ENCODE measurements at regions not wholly inside any gene's neighbourhood (a gene's known extent, or its start where the extent isn't known, plus 50 kb on each side); places are given as distances from the start of the nearest gene placed in this dataset.
"Not testable (repeated sequence)": the region's sequence is repeated elsewhere in the genome, so short reads cannot be mapped to it uniquely, and the experiment has no call there.

DNA sequence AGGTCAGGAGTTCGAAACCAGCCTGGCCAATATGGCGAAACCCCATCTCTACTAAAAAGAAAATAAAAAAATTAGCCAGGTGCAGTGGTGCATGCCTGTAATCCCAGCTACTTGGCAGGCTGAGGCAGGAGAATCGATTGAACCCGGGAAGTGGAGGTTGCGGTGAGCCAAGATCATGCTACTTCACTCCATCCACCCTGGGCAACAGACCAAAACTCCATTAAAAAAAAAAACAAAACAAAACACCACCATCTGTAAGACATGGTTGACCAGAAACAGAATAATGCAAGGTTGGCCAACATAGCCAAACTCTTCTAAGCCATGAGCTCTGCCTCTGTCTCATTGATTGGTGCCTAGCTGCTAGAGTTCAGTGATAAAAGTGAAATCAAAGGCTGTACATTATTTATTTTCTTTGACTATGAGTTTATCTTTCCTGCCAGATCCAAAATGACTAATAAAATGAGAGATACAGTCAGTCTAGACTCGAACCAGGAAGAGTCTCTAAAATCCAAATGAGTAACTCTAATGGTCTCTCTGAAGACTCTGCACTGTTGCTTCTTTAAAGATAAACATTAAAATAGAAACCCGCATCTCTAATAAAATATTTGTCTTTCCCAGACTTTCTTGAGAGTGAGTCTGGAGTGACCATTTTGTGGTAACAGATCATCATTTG, 404.7 kb downstream of the DAD1 start:
- DNase-seq, result no peak

DNA sequence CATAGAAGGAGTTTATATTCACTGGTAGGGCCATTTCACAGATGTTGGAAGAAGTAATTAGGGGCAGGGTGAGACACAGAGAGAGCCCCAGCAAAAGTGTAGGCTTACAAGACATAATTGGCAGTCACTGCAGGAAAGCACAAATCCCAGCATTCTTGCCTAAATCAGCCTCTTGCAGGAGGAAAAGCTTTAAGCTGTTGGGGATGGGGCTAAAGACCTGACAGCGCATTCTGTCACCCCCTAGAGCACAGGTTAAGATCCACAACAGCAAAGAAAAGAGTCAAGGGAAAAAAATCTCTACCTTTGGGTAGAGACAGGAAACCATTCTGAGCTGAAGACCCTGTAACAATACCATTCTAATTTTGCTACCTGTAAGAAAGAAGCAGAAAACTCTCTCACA, 409.0 kb downstream of the DAD1 start:
- DNase-seq, result no peak

GRCh38 chr14:22179190-22179589, 409.8 kb downstream of the DAD1 start:
- DNase-seq, result no peak

DNA sequence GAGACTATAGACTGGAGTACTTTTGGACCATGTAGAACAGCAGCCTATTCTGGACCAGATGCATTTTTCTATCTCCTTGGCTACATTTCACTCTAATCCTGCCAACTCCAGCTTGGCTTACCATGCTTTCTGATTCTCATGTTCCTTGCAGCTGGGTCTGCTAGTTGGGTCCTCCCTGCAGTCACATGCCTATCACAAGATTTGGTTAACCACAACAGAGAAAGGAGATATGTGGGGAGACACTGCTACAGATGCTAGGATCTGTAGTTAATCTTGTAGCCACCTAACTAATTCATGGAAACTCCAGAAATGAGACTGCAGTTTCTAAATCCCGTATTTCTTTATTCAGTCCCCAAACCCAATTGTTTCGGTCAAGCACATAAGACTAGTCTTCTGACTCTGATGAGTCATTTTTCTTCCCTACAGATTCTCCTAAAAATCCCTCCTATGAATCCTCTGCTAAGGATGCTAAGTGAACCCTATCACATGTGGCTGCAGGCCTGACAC, 410.6 kb downstream of the DAD1 start:
- no peak for DNase-seq

GRCh38 chr14:22177870-22178269, 411.2 kb downstream of the DAD1 start:
- no peak for DNase-seq

GRCh38 chr14:22176957-22177356, 412.1 kb downstream of the DAD1 start:
- DNase-seq, result no peak

- DNase-seq, result not testable (repeated sequence)
Observed at GRCh38 chr14:22175278-22175558, 413.8 kb downstream of the DAD1 start.

- DNase-seq, result no peak
Observed at GRCh38 chr14:22174412-22175277, 414.4 kb downstream of the DAD1 start.

DNA sequence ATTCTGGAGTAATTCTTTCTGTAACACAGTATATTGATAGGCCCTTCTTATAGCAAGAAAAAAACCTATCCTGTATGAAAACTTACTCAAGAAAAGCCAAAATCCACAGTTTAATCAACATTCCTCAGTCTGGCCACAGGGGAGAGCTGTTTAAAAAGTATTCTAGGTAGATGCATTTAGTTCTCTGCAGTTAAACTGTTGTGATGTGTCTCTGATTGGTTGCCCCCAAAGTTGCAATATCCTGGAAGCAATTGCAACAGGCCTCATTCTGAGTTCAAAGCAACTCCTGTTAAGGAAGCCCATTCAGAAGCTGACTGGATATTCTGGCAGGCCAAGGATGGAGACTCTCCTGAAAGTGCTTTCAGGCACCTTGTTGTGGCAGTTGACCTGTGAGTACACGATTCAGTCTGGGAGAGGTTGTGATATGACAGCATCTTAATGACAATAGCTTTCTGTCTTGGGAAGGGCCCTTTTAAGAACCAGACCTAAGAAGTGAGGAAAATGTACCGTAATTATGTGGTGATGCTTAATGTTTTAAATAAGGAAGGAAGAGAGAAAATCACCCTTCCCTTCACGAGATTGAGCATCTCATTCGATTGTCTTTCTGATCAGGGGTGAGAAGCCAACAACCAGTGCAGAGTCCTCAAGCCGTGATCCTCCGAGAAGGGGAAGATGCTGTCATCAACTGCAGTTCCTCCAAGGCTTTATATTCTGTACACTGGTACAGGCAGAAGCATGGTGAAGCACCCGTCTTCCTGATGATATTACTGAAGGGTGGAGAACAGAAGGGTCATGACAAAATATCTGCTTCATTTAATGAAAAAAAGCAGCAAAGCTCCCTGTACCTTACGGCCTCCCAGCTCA, 420.7 kb downstream of the DAD1 start:
- DNase-seq, result no peak

- no peak for DNase-seq
Observed at GRCh38 chr14:22164616-22165015, 424.4 kb downstream of the DAD1 start.

- DNase-seq, result no peak
Observed at GRCh38 chr14:22163051-22163450, 426.0 kb downstream of the DAD1 start.

DNA sequence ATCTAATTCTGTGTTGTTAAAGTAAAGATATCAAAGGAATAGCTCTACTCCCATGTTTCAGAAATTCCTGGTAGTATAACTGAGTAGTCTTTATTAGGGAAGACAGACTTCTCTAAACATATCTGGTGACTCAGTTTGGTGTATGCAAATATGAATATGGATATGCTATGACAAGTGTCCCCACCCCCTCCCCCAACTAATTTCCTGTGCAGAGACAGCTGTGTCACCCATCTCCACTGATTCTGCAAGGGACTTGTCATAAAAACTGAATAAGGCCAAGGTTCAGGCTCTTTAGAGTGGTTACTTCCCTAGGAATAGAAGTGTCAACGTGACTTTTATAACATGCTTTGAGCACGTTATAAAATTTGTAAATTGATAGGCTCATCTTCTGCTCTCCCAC, 429.1 kb downstream of the DAD1 start:
- DNase-seq, result no peak

DNA sequence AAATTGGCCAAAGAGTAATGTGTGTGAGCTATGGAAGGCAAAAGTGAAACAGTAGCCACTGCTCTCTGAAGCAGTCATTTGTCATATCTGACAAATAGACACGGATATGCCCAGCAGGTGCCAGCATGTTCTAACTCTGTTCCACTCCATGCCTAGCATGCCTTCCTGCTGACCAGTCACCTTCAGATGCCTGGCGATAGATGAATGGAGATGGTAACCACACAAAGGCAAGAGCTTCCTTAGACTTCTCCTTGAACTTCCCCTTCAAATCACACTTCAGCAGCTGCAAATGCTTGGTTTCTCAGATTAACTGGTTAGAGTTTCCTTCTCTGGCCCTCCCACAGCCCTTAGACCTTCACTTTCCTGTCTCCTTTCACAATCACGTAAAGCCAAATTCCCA, 429.9 kb downstream of the DAD1 start:
- DNase-seq, result no peak

DNA sequence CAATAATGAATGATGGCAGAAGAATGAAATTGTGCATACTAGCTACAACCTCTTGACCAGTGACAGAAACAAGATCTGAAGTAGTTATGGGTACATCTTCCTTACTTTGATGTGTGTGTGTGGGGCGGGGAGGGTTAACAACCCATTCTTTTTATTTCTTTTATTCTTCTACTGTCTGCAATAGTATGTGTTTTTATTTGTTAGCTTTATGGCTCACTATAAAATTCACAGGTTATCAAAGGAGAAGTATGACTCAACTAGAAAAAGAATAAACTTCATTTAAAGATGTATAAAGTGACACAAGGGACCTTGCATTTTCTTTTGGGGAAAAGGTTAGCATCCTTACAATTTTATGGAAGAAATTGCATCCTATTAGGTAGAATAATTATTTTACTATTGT, 430.5 kb downstream of the DAD1 start:
- no peak for DNase-seq

DNA sequence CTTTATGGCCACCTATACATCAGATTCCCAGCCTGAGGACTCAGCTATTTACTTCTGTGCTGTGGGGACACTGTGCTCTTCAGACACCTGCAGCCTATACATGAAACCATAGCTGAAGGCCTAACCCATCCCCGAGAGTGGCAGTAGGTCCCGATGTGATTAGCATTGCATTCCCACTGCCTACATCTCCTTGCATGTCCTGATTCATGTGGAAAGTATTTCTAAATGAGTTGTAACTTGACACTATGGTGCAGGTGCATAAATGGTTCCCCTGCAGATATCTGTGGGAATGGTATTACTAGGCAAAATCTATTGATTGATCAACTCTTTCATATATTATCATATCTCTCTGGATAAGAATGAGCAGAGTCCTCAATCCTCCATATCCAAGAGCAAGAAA, 433.5 kb downstream of the DAD1 start:
- no peak for DNase-seq

GRCh38 chr14:22152903-22153302, 436.1 kb downstream of the DAD1 start:
- no peak for DNase-seq

DNA sequence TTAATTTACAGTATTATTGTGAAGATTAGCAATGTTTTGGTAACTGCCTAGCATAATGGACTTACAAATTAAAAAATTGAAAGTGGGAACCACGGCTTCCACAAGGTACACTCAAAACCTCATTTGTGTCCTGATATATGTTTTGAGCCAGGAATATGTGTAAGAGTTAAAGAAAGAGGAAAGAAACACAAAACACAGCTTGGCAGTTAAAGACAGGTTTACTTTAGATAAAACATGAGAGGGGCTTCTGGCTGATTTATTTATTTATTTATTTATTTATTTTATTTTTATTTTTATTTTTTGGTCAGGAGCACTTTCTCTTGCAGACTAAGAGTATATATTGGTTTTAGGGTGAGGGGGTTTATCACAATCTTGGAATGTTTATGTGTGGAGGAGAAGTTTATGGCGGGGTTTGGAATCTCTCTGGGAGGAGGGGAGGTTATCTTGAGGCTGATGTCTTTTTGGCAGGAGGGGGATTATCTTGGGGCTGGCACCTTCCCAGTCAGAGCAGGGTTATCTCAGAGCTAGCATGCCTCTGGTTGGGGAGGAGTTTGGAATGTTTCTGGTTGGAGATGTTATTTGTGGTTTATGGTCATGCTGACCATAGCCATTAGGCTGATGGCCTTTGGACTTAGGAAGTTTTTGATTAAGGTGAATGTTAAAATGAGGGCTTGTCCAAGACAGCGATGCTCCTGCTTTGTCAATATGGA, 436.7 kb downstream of the DAD1 start:
- no peak for DNase-seq

DNA sequence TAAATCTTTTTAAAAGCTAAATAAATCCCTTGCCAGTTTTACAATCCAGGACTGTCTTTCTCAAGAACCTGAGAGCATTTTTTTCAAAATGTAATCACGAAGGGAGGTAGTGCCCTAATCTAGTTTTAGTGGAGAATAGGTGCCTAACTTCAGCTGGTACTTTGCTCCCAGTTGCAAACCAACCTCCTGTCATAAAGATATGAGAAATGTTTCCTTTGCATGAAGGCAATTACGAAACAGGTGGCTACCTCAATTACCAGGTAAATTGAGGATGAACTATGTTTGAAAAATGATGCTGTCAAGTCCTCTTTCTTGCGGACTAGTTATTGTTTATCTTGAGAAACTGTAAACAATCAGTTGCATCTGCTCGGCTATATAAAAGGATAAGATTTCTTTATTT, 437.9 kb downstream of the DAD1 start:
- no peak for DNase-seq

DNA sequence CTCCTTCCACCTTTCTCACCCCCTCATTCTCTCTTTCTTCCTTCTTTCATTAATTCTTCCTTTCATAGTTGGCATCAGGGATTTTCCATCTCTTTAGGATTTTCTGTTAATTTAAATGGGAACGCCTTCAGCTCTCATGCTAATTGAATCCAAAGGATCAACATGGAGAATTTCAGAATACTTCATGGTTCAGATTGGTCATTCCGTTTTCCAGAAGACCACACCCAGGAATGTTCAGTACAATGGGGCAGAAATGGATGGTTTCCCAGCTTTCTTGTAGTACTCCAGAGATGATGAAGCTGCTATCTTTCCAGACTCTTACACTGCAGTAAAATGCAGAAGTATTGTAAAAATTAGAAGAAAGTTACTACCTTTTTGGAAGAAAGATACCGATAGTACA, 440.0 kb downstream of the DAD1 start:
- no peak for DNase-seq

- no peak for DNase-seq
Observed at GRCh38 chr14:22147716-22148115, 441.3 kb downstream of the DAD1 start.

DNA sequence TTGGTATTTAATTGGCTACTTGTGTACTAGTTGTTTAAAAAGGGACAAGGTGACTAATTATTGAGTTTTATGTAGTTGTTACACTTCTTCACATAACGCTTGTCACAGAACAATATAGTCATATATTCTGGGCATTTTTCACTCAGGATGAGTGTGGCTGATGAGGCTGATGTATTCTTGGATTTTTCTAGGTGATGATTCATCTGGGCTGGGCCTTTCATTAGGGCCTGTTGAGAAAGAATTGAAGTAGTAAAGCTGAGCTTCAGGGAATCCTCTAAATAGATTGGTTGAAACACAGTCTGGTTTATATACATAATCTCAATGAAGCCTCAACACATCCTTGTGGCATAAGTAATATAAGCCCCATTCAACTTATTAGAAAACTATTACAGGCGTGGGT, 445.7 kb downstream of the DAD1 start:
- no peak for DNase-seq

- DNase-seq, result no peak
Observed at GRCh38 chr14:22140633-22141032, 448.4 kb downstream of the DAD1 start.

Data from activated gamma-delta T cell (primary cell).